ENCODE measurements at regions not wholly inside any gene's neighbourhood (a gene's known extent, or its start where the extent isn't known, plus 50 kb on each side); places are given as distances from the start of the nearest gene placed in this dataset.

DNA sequence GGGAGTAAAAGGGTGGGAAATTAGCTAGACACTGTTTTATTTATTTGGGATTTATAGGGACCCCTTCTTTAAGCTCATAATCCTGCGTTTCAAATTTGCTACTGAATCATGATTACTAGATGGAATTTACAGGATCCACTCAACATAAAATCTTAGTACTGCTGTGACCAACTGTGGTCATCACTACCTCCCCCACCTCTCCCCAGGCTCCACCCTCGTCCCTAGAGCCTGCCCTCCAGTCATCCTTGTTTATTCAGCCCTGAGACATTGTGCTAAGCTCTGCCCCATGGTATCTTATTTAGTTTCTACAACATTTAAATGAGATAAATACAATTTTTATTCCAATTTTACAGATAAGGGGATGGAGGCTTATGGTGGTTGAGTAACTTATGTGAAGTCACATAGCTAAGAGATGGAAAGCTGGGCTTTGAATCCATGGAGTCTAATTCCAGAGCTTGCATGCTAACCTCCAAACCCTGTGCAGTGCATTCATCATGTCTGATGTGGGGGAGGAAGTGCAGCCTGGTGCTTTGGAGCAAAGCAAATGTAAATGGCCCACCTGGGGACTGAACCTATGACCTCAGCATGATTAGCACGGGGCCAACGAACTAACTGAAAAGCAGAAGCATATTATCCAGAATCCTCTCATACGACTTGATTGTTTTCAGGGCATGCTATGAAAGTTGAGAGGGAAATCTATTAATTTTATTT, 502.4 kb downstream of the TMEM182 start:
- Histone ChIP-seq H3K4me3 (no peak overlapping the region), H3K4me1 (no peaks in the 10 kb centered on the region), H3K36me3 (no peaks in the 10 kb centered on the region), H3K27ac (no peak overlapping the region), H3K27me3 (replicated peaks in 1 of 7) (no peaks in the 10 kb centered on the region), H3K9me3 (peaks cover 0 to 10% (median 0%) of the 10 kb centered on the region in 8 donors)
- DNase-seq = no peak
- intact Hi-C loops (cut with DNase I; ENCODE audit: low total_unique reads) = no loop called here
- TF ChIP-seq POLR2AphosphoS5 (IDR thresholded peaks at IDR 0.05) (no peak), POLR2A (IDR thresholded peaks at IDR 0.05) (no peak)
- TF ChIP-seq, protein P1, sequence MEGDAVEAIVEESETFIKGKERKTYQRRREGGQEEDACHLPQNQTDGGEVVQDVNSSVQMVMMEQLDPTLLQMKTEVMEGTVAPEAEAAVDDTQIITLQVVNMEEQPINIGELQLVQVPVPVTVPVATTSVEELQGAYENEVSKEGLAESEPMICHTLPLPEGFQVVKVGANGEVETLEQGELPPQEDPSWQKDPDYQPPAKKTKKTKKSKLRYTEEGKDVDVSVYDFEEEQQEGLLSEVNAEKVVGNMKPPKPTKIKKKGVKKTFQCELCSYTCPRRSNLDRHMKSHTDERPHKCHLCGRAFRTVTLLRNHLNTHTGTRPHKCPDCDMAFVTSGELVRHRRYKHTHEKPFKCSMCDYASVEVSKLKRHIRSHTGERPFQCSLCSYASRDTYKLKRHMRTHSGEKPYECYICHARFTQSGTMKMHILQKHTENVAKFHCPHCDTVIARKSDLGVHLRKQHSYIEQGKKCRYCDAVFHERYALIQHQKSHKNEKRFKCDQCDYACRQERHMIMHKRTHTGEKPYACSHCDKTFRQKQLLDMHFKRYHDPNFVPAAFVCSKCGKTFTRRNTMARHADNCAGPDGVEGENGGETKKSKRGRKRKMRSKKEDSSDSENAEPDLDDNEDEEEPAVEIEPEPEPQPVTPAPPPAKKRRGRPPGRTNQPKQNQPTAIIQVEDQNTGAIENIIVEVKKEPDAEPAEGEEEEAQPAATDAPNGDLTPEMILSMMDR (IDR thresholded peaks at IDR 0.05 in 8 of 11, conservative IDR thresholded peaks at IDR 0.05 in 3 of 11) = no peak
- 50 to 58% (median 56%) methylated on average over 5 of the region's 5 CpGs for WGBS, 5 donors

DNA sequence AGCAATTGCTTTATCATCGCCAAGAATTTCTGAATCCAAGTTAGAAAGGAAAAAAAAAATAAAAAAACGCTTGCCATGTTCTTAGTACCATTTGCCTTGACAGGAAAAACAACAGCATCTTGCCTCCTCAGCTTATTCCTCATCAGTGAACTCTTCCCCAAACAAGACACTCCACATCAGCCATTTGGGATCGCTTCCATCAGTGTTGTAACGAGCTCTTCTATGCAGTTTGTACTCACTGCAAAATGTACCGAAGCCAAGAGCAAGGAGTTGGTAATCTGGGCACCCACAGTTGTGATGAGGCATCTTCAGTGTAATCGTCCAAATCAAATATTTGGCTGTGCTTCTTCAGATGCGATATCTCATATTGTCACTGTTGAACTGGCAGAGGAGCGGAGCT, 503.7 kb downstream of the TMEM182 start:
- H3K27me3 ChIP-seq (replicated peaks in 1 of 7) = no peaks in the 10 kb centered on the region
- H3K36me3 ChIP-seq = no peaks in the 10 kb centered on the region
- WGBS, 5 donors = 83 to 92% (median 85%) methylated on average over 8 of the region's 8 CpGs
- peaks cover 0 to 10% (median 0%) of the 10 kb centered on the region in 8 donors for H3K9me3 ChIP-seq
- H3K27ac ChIP-seq = no peak overlapping the region
- H3K4me3 ChIP-seq = no peak overlapping the region
- no peaks in the 10 kb centered on the region for H3K4me1 ChIP-seq
- DNase-seq = no peak
- intact Hi-C loops (cut with DNase I; ENCODE audit: low total_unique reads) = no loop called here
- TF ChIP-seq POLR2A (IDR thresholded peaks at IDR 0.05) (no peak), POLR2AphosphoS5 (IDR thresholded peaks at IDR 0.05) (no peak)
- TF ChIP-seq, protein P1 (IDR thresholded peaks at IDR 0.05 in 8 of 11, conservative IDR thresholded peaks at IDR 0.05 in 3 of 11) = no peak

DNA sequence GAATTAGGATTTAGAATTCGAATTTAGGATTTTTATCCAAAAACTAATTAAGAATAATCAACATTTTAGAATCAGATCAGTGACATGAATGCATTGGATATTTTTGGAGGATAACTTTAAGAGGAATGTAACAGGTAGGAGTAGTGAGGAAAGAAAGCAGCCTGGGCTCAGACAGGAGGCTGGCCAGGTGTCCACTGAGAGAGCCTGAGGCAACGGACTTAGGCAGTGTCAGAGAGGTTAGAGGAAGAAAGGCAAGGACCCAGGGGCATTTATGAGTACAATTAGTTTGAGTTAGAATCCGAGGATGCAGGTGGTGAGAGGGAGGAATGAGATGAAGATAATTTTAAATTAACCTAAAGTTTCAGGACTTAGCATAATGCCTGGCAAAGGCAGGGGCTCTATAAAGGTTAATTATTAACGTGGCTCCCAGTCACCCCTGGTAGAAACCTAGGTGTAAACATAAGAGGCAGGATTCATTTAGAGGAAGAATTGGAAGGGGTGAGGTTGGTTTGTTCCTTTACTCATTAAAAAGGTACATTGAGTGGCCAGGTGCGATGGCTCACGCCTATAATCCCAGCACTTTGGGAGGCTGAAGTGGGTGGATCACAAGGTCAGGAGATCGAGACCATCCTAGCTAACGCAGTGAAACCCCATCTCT, 507.1 kb downstream of the TMEM182 start:
- Histone ChIP-seq H3K4me3 (no peak overlapping the region), H3K27me3 (replicated peaks in 1 of 7) (no peaks in the 10 kb centered on the region), H3K9me3 (peaks cover 0 to 27% (median 14%) of the 10 kb centered on the region in 8 donors), H3K4me1 (no peaks in the 10 kb centered on the region), H3K27ac (no peak overlapping the region), H3K36me3 (no peaks in the 10 kb centered on the region)
- TF ChIP-seq POLR2AphosphoS5 (IDR thresholded peaks at IDR 0.05) (no peak), POLR2A (IDR thresholded peaks at IDR 0.05) (no peak)
- TF ChIP-seq, protein P1 (IDR thresholded peaks at IDR 0.05 in 8 of 11, conservative IDR thresholded peaks at IDR 0.05 in 3 of 11) = no peak
- no peak for DNase-seq
- intact Hi-C loops (cut with DNase I; ENCODE audit: low total_unique reads) = no loop called here
- 71 to 86% (median 75%) methylated on average over 8 of the region's 8 CpGs for WGBS, 5 donors

DNA sequence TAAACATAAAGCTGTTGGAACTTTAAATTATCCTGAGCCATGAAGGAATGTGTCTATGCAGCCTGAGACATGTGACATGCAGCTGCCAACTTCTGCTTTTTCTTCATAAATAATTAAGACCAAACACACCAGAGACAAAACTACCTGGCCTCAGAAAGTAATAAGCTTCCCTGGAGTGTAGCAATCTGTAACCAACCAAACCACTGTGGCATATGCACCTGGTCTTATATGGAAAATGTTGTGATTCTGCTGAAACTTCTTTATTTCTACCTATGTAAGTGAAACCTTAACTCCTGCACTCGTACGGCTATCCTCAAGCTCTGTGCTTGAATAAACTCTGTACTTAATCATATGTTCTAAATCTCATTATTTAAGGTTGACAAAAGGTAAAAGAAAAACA, 515.0 kb downstream of the TMEM182 start:
- Histone ChIP-seq H3K9me3 (peaks cover 0 to 25% (median 19%) of the 10 kb centered on the region in 8 donors), H3K27me3 (replicated peaks in 1 of 7) (no peaks in the 10 kb centered on the region), H3K27ac (no peak overlapping the region), H3K36me3 (no peaks in the 10 kb centered on the region), H3K4me3 (no peak overlapping the region), H3K4me1 (no peaks in the 10 kb centered on the region)
- DNase-seq = no peak
- 82 to 93% (median 89%) methylated on average over 2 of the region's 2 CpGs for WGBS, 5 donors
- intact Hi-C loops (cut with DNase I; ENCODE audit: low total_unique reads) = no loop called here
- TF ChIP-seq, protein P1 (IDR thresholded peaks at IDR 0.05 in 8 of 11, conservative IDR thresholded peaks at IDR 0.05 in 3 of 11) = no peak
- no peak for TF ChIP-seq POLR2AphosphoS5 (IDR thresholded peaks at IDR 0.05)
- TF ChIP-seq POLR2A (IDR thresholded peaks at IDR 0.05) = no peak
